HepG2 (cell line): ENCODE measurements at regions not wholly inside any gene's neighbourhood (a gene's known extent, or its start where the extent isn't known, plus 50 kb on each side); places are given as distances from the start of the nearest gene placed in this dataset.

ENCODE experiments used
- ARHGAP35 ChIP-seq: sonication (generic); formaldehyde crosslinking; IDR thresholded peaks from 2 replicates; pipeline ENCODE4 v1.9.0; 2022; ENCODE audit warnings: mild to moderate bottlenecking, inconsistent platforms, moderate library complexity, missing genetic modification reagents, borderline replicate concordance
- GFI1 ChIP-seq: sonication (generic); formaldehyde crosslinking; IDR thresholded peaks from 2 replicates; pipeline ENCODE4 v1.5.0; 2020; ENCODE audit warnings: missing genetic modification reagents, mild to moderate bottlenecking, borderline replicate concordance
- GTF2F1 ChIP-seq: fragments of 150-350 bp; IDR thresholded peaks from 2 replicates; pipeline ENCODE4 v1.6.1; 2014; ENCODE audit warnings: low read length
- GZF1 ChIP-seq: sonication (generic); formaldehyde crosslinking; IDR thresholded peaks from 2 replicates; pipeline ENCODE4 v1.5.1; 2020; ENCODE audit warnings: mild to moderate bottlenecking, missing genetic modification reagents
- HCFC1 ChIP-seq: fragments of 150-350 bp; IDR thresholded peaks from 2 replicates; pipeline ENCODE4 v1.6.1; 2014; ENCODE audit warnings: low read depth, low read length
- JUND ChIP-seq: sonication (generic); formaldehyde crosslinking; IDR thresholded peaks from 2 replicates; pipeline ENCODE4 v1.8.0; 2022; ENCODE audit warnings: mild to moderate bottlenecking, missing genetic modification reagents
- KLF15 ChIP-seq: sonication (generic); formaldehyde crosslinking; IDR thresholded peaks from 2 replicates; pipeline ENCODE4 v1.8.1; 2023; ENCODE audit warnings: borderline replicate concordance, mild to moderate bottlenecking, inconsistent platforms, missing genetic modification reagents, mixed read lengths
- MTF2 ChIP-seq: sonication (generic); formaldehyde crosslinking; IDR thresholded peaks from 2 replicates; pipeline ENCODE4 v1.5.0; 2020; ENCODE audit warnings: missing genetic modification reagents, borderline replicate concordance
- NCOA2 ChIP-seq: sonication (generic); formaldehyde crosslinking; IDR thresholded peaks from 2 replicates; pipeline ENCODE4 v1.8.0; 2022; ENCODE audit warnings: inconsistent platforms
- NFYB ChIP-seq: sonication (generic); formaldehyde crosslinking; IDR thresholded peaks from 2 replicates; pipeline ENCODE4 v1.4.0; 2020; ENCODE audit warnings: missing genetic modification reagents
- ONECUT2 ChIP-seq: sonication (generic); formaldehyde crosslinking; IDR thresholded peaks from 2 replicates; pipeline ENCODE4 v1.4.0; 2020; ENCODE audit warnings: missing genetic modification reagents
- SAP130 ChIP-seq: IDR thresholded peaks from 2 replicates; pipeline ENCODE4 v1.6.1; 2016; ENCODE audit warnings: low read depth
- SRSF4 ChIP-seq: fragments of 200-400 bp; formaldehyde crosslinking; IDR thresholded peaks from one replicate; pipeline ENCODE4 v1.6.1; 2018; ENCODE audit warnings: mild to moderate bottlenecking, low read depth, low read length, moderate library complexity; ENCODE audit not compliant: poor library complexity, severe bottlenecking
- THRA ChIP-seq: sonication (generic); formaldehyde crosslinking; IDR thresholded peaks from 2 replicates; pipeline ENCODE4 v1.4.0; 2020; ENCODE audit warnings: missing genetic modification reagents, borderline replicate concordance
- TIGD3 ChIP-seq: sonication (generic); formaldehyde crosslinking; IDR thresholded peaks from 2 replicates; pipeline ENCODE4 v1.5.1; 2020; ENCODE audit warnings: mild to moderate bottlenecking, missing genetic modification reagents, borderline replicate concordance
- TOPORS ChIP-seq: sonication (generic); formaldehyde crosslinking; IDR thresholded peaks from 2 replicates; pipeline ENCODE4 v1.8.0; 2023; ENCODE audit warnings: mild to moderate bottlenecking, missing genetic modification reagents
- U2AF1 ChIP-seq: fragments of 200-400 bp; formaldehyde crosslinking; optimal IDR thresholded peaks from 2 replicates; pipeline ENCODE3; 2017; ENCODE audit warnings: mild to moderate bottlenecking, low read depth, low read length
- ZFY ChIP-seq: sonication (generic); formaldehyde crosslinking; IDR thresholded peaks from 2 replicates; pipeline ENCODE4 v1.4.0; 2020; ENCODE audit warnings: missing genetic modification reagents
- ZNF101 ChIP-seq: sonication (generic); formaldehyde crosslinking; IDR thresholded peaks from 2 replicates; pipeline ENCODE4 v1.4.0; 2020; ENCODE audit warnings: mild to moderate bottlenecking, low read depth, missing genetic modification reagents, borderline replicate concordance
- ZNF224 ChIP-seq: sonication (generic); formaldehyde crosslinking; IDR thresholded peaks from 2 replicates; pipeline ENCODE4 v1.5.0; 2020; ENCODE audit warnings: mild to moderate bottlenecking, missing genetic modification reagents
- ZNF326 ChIP-seq: sonication (generic); formaldehyde crosslinking; IDR thresholded peaks from 2 replicates; pipeline ENCODE4 v1.4.0; 2020; ENCODE audit warnings: missing genetic modification reagents, borderline replicate concordance
- ZNF33B ChIP-seq: sonication (generic); formaldehyde crosslinking; IDR thresholded peaks from 2 replicates; pipeline ENCODE4 v1.5.1; 2020; ENCODE audit warnings: mild to moderate bottlenecking, missing genetic modification reagents
- ZNF430 ChIP-seq: sonication (generic); formaldehyde crosslinking; IDR thresholded peaks from 2 replicates; pipeline ENCODE4 v1.9.0; 2021; ENCODE audit warnings: mild to moderate bottlenecking, missing genetic modification reagents
- ZNF557 ChIP-seq: sonication (generic); formaldehyde crosslinking; IDR thresholded peaks from 2 replicates; pipeline ENCODE4 v1.4.0; 2020; ENCODE audit warnings: missing genetic modification reagents
- TF ChIP-seq, protein P1 (sequence below): sonication (generic); formaldehyde crosslinking; IDR thresholded peaks from 2 replicates; pipeline ENCODE4 v1.9.0; 2021; ENCODE audit warnings: missing genetic modification reagents, borderline replicate concordance
- TF ChIP-seq, protein P2 (sequence below): sonication (generic); formaldehyde crosslinking; conservative IDR thresholded peaks from 2 replicates; pipeline ENCODE4 v1.4.0; 2020; ENCODE audit warnings: missing genetic modification reagents

- TF ChIP-seq TIGD3 (CRISPR knock-in tag) (no peak), JUND (CRISPR knock-in tag) (no peak), GFI1 (CRISPR knock-in tag) (no peak), SRSF4 (no peak), SAP130 (CRISPR knock-in tag) (peak; percentile 42; the same call in 1 of the 2 replicates), ZNF557 (no peak), ARHGAP35 (no peak), MTF2 (CRISPR knock-in tag) (no peak), GZF1 (CRISPR knock-in tag) (no peak), HCFC1 (0 out of 2 replicates have a peak, but pooled peaks have one; percentile 12), ZNF224 (CRISPR knock-in tag) (no peak), THRA (CRISPR knock-in tag) (peak; percentile 53; the same call in 1 of the 2 replicates), TOPORS (CRISPR knock-in tag) (no peak), U2AF1 (no peak), NCOA2 (CRISPR knock-in tag) (peak; percentile 34; the same call in 1 of the 2 replicates), ZNF326 (CRISPR knock-in tag) (no peak), ZNF101 (CRISPR knock-in tag) (no peak), NFYB (CRISPR knock-in tag) (no peak), ZNF430 (no peak), ZNF33B (CRISPR knock-in tag) (no peak), GTF2F1 (no peak), ZFY (CRISPR knock-in tag) (peak; percentile 92), KLF15 (CRISPR knock-in tag) (no peak), ONECUT2 (CRISPR knock-in tag) (no peak)
- TF ChIP-seq, protein P1, sequence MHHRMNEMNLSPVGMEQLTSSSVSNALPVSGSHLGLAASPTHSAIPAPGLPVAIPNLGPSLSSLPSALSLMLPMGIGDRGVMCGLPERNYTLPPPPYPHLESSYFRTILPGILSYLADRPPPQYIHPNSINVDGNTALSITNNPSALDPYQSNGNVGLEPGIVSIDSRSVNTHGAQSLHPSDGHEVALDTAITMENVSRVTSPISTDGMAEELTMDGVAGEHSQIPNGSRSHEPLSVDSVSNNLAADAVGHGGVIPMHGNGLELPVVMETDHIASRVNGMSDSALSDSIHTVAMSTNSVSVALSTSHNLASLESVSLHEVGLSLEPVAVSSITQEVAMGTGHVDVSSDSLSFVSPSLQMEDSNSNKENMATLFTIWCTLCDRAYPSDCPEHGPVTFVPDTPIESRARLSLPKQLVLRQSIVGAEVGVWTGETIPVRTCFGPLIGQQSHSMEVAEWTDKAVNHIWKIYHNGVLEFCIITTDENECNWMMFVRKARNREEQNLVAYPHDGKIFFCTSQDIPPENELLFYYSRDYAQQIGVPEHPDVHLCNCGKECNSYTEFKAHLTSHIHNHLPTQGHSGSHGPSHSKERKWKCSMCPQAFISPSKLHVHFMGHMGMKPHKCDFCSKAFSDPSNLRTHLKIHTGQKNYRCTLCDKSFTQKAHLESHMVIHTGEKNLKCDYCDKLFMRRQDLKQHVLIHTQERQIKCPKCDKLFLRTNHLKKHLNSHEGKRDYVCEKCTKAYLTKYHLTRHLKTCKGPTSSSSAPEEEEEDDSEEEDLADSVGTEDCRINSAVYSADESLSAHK (CRISPR knock-in tag), result no peak
- TF ChIP-seq, protein P2, sequence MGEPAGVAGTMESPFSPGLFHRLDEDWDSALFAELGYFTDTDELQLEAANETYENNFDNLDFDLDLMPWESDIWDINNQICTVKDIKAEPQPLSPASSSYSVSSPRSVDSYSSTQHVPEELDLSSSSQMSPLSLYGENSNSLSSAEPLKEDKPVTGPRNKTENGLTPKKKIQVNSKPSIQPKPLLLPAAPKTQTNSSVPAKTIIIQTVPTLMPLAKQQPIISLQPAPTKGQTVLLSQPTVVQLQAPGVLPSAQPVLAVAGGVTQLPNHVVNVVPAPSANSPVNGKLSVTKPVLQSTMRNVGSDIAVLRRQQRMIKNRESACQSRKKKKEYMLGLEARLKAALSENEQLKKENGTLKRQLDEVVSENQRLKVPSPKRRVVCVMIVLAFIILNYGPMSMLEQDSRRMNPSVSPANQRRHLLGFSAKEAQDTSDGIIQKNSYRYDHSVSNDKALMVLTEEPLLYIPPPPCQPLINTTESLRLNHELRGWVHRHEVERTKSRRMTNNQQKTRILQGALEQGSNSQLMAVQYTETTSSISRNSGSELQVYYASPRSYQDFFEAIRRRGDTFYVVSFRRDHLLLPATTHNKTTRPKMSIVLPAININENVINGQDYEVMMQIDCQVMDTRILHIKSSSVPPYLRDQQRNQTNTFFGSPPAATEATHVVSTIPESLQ (CRISPR knock-in tag), result no peak
Measured at GRCh38 chr13:22848539-22849052, 332.2 kb upstream of the SGCG start (continued).
